ENCODE measurements at regions not wholly inside any gene's neighbourhood (a gene's known extent, or its start where the extent isn't known, plus 50 kb on each side); places are given as distances from the start of the nearest gene placed in this dataset.

DNA sequence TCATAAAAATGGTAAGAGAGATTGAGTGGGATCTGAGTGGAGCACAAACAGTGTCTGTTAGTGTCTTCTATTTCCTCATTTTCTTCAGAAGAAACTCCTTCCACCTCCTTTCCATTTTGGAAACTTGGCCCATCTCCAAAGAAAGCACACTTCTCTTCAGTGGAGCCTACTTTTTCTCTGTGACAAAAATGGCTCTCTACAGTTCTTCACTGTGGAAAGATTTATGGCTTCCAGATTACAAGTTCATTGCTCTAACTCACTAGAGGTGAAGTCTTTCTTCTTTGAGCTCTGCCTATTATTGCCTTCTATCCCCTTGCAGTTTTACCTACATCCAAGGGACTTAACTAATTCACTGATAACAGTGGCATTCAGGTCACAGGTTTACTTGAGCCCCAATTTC lies 325.8 kb downstream of the ANTXR2 start:
- no peak for TF ChIP-seq EZH2 (IDR thresholded peaks at IDR 0.05; ENCODE audit: borderline replicate concordance, low read depth, low read length, poor library complexity, severe bottlenecking)
- TF ChIP-seq, protein P1, sequence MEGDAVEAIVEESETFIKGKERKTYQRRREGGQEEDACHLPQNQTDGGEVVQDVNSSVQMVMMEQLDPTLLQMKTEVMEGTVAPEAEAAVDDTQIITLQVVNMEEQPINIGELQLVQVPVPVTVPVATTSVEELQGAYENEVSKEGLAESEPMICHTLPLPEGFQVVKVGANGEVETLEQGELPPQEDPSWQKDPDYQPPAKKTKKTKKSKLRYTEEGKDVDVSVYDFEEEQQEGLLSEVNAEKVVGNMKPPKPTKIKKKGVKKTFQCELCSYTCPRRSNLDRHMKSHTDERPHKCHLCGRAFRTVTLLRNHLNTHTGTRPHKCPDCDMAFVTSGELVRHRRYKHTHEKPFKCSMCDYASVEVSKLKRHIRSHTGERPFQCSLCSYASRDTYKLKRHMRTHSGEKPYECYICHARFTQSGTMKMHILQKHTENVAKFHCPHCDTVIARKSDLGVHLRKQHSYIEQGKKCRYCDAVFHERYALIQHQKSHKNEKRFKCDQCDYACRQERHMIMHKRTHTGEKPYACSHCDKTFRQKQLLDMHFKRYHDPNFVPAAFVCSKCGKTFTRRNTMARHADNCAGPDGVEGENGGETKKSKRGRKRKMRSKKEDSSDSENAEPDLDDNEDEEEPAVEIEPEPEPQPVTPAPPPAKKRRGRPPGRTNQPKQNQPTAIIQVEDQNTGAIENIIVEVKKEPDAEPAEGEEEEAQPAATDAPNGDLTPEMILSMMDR (conservative IDR thresholded peaks at IDR 0.05; ENCODE audit: low read depth, low read length), result no peak
- POLR2A ChIA-PET (ENCODE audit: low non-redundant PET), result no interaction called here
- BruUV-seq (replicated peaks), result no TSS peak

DNA sequence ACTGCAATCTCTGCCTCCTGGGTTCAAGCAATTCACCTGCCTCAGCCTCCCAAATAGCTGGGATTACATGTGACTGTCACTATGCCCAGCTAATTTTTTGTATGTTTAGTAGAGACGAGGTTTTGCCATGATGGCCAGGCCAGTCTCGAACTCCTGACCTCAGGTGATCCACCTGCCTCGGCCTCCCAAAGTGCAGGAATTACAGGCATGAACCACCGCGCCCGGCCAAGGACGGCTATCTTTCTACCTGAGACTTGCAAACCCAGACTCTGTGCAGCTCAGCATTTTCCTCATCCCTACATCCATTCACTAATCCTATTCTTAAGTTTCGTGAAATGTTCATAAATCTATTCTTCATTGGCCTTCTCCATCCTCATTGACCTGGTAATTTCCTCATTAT lies 330.0 kb downstream of the ANTXR2 start:
- CTCF ChIA-PET, result no interaction called here
- no TSS peak for BruUV-seq (replicated peaks)
- no peak for TF ChIP-seq EZH2 (IDR thresholded peaks at IDR 0.05; ENCODE audit: borderline replicate concordance, low read depth, low read length, poor library complexity, severe bottlenecking)
- TF ChIP-seq, protein P1 (conservative IDR thresholded peaks at IDR 0.05; ENCODE audit: low read depth, low read length), result no peak
- DNase-seq (ENCODE audit: low spot score), result no peak
- intact Hi-C loops (cut with micrococcal nuclease; ENCODE audit: unreplicated experiment), result no loop called here
- Histone ChIP-seq H3K27me3 (replicated peaks; ENCODE audit: insufficient read depth, low read depth, low read length, poor library complexity) (no peaks in the 10 kb centered on the region), H3K4me1 (ENCODE audit: insufficient read depth, low read length, poor library complexity, severe bottlenecking) (no peaks in the 10 kb centered on the region), H3K4me3 (ENCODE audit: low read depth, low read length, poor library complexity, severe bottlenecking) (no peak overlapping the region), H3K36me3 (ENCODE audit: insufficient read depth, low read length, poor library complexity, severe bottlenecking) (no peaks in the 10 kb centered on the region), H3K27ac (ENCODE audit: low read depth, low read length, poor library complexity, severe bottlenecking) (no peak overlapping the region), H3K9me3 (ENCODE audit: low read depth, low read length, poor library complexity, severe bottlenecking) (no peaks in the 10 kb centered on the region)
- POLR2A ChIA-PET (ENCODE audit: low non-redundant PET), result no interaction called here

More for the DNA sequence above, 325.8 kb downstream of the ANTXR2 start:
- intact Hi-C loops (cut with micrococcal nuclease; ENCODE audit: unreplicated experiment), result no loop called here
- H3K27me3 ChIP-seq (replicated peaks; ENCODE audit: insufficient read depth, low read depth, low read length, poor library complexity), result no peaks in the 10 kb centered on the region
- H3K36me3 ChIP-seq (ENCODE audit: insufficient read depth, low read length, poor library complexity, severe bottlenecking), result no peaks in the 10 kb centered on the region
- H3K4me1 ChIP-seq (ENCODE audit: insufficient read depth, low read length, poor library complexity, severe bottlenecking), result no peaks in the 10 kb centered on the region
- H3K27ac ChIP-seq (ENCODE audit: low read depth, low read length, poor library complexity, severe bottlenecking), result no peak overlapping the region
- H3K9me3 ChIP-seq (ENCODE audit: low read depth, low read length, poor library complexity, severe bottlenecking), result no peaks in the 10 kb centered on the region
- no peak overlapping the region for H3K4me3 ChIP-seq (ENCODE audit: low read depth, low read length, poor library complexity, severe bottlenecking)
- no peak for DNase-seq (ENCODE audit: low spot score)
- CTCF ChIA-PET, result no interaction called here

DNA sequence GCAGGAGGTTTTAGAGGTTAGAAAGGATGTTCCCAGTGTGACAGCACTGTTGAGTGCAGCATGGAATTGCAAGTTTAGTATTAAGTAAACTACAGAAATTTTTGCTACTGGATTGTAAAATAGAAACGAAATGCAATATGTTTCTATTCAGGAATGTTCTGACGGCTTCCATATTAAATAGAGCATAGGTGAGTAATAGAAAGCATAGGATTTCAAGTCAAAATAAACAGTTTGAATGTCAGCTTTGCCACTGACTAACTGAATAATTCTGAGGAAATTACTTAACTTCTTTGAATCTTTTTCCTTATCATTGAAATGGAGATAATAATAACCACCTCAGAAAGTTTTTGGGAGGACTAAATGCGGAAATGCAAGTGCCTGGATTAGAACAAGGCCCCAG lies 331.9 kb upstream of the GK2 start:
- H3K4me3 ChIP-seq (ENCODE audit: low read depth, low read length, poor library complexity, severe bottlenecking), result no peak overlapping the region
- intact Hi-C loops (cut with micrococcal nuclease; ENCODE audit: unreplicated experiment), result no loop called here
- ChIA-PET CTCF (no interaction called here), POLR2A (ENCODE audit: low non-redundant PET) (no interaction called here)
- BruUV-seq (replicated peaks), result no TSS peak
- no peak overlapping the region for H3K27ac ChIP-seq (ENCODE audit: low read depth, low read length, poor library complexity, severe bottlenecking)
- TF ChIP-seq EZH2 (IDR thresholded peaks at IDR 0.05; ENCODE audit: borderline replicate concordance, low read depth, low read length, poor library complexity, severe bottlenecking), result no peak
- TF ChIP-seq, protein P1 (conservative IDR thresholded peaks at IDR 0.05; ENCODE audit: low read depth, low read length), result no peak
- H3K36me3 ChIP-seq (ENCODE audit: insufficient read depth, low read length, poor library complexity, severe bottlenecking), result no peaks in the 10 kb centered on the region
- no peaks in the 10 kb centered on the region for H3K4me1 ChIP-seq (ENCODE audit: insufficient read depth, low read length, poor library complexity, severe bottlenecking)
- no peaks in the 10 kb centered on the region for H3K27me3 ChIP-seq (replicated peaks; ENCODE audit: insufficient read depth, low read depth, low read length, poor library complexity)
- DNase-seq (ENCODE audit: low spot score), result no peak
- no peaks in the 10 kb centered on the region for H3K9me3 ChIP-seq (ENCODE audit: low read depth, low read length, poor library complexity, severe bottlenecking)

Measured in A673 (cell line).